SK-N-DZ (cell line): ENCODE measurements at regions not wholly inside any gene's neighbourhood (a gene's known extent, or its start where the extent isn't known, plus 50 kb on each side); places are given as distances from the start of the nearest gene placed in this dataset.
A peak's percentile ranks its signal among the peaks of the same experiment; 100 is the strongest.

Experiments
- DNase-seq: peaks from one replicate; pipeline ENCODE4 v3.0.0-alpha.2; 2015; ENCODE audit warnings: low spot score

GRCh38 chr12:124687174-124687902 lies 119.9 kb upstream of the NCOR2 start:
- DNase-seq = no peak

GRCh38 chr12:124686370-124687173 lies 119.2 kb upstream of the NCOR2 start:
- DNase-seq = no peak

- DNase-seq = no peak
Observed at GRCh38 chr12:124685689-124686369, 118.4 kb upstream of the NCOR2 start.

GRCh38 chr12:124684971-124685688 lies 117.7 kb upstream of the NCOR2 start:
- no peak for DNase-seq

- peak; percentile 60 for DNase-seq
Observed at GRCh38 chr12:124684496-124684895, 117.1 kb upstream of the NCOR2 start.

GRCh38 chr12:124683152-124684124 lies 116.0 kb upstream of the NCOR2 start:
- DNase-seq = no peak

- DNase-seq = no peak
Observed at GRCh38 chr12:124682425-124683151, 115.2 kb upstream of the NCOR2 start.

GRCh38 chr12:124681779-124682391 lies 114.5 kb upstream of the NCOR2 start:
- DNase-seq = no peak

- peak; percentile 64 for DNase-seq
Observed at GRCh38 chr12:124680863-124681778, 113.7 kb upstream of the NCOR2 start.

GRCh38 chr12:124679533-124680371 lies 112.3 kb upstream of the NCOR2 start:
- DNase-seq = no peak

GRCh38 chr12:124679047-124679446 lies 111.6 kb upstream of the NCOR2 start:
- no peak for DNase-seq

GRCh38 chr12:124678421-124678893 lies 111.0 kb upstream of the NCOR2 start:
- DNase-seq = no peak

GRCh38 chr12:124677552-124678356 lies 110.3 kb upstream of the NCOR2 start:
- DNase-seq = peak; percentile 54

GRCh38 chr12:124676714-124677462 lies 109.5 kb upstream of the NCOR2 start:
- DNase-seq = no peak

- no peak for DNase-seq
Observed at GRCh38 chr12:124675881-124676713, 108.7 kb upstream of the NCOR2 start.
